ENCODE measurements at regions not wholly inside any gene's neighbourhood (a gene's known extent, or its start where the extent isn't known, plus 50 kb on each side); places are given as distances from the start of the nearest gene placed in this dataset.

- TF ChIP-seq CTCF (IDR thresholded peaks at IDR 0.05) (no peak), POLR2A (IDR thresholded peaks at IDR 0.05) (no peak)
Measured at GRCh38 chr6:150659046-150659763, 59.5 kb downstream of the PLEKHG1 start.
